HTR-8/SVneo (cell line): ENCODE measurements at regions not wholly inside any gene's neighbourhood (a gene's known extent, or its start where the extent isn't known, plus 50 kb on each side); places are given as distances from the start of the nearest gene placed in this dataset.
"Not testable (repeated sequence)": the region's sequence is repeated elsewhere in the genome, so short reads cannot be mapped to it uniquely, and the experiment has no call there.

Experiments
- DNase-seq: peaks from one replicate; pipeline ENCODE4 v3.0.0; 2011; ENCODE audit warnings: low spot score, mixed read lengths; ENCODE audit not compliant: insufficient read length
- FAIRE-seq: peaks from 2 replicates; lab custom pipeline; 2011; peaks lifted over from hg19 to GRCh38; lab: Jason Lieb, UNC

GRCh38 chr16:8146256-8147012 lies 443.9 kb downstream of the TMEM114 start:
- FAIRE-seq: no peak
- DNase-seq: no peak

GRCh38 chr16:8138666-8139065 lies 451.6 kb downstream of the TMEM114 start:
- no peak for DNase-seq
- FAIRE-seq: no peak

- DNase-seq (no peak), FAIRE-seq (no peak)
Observed at GRCh38 chr16:8137606-8138005, 452.7 kb downstream of the TMEM114 start.

- FAIRE-seq: no peak
Observed at GRCh38 chr16:8130197-8130596, 460.1 kb downstream of the TMEM114 start.

GRCh38 chr16:8127070-8127469 lies 463.2 kb downstream of the TMEM114 start:
- FAIRE-seq: no peak

More at GRCh38 chr16:8130197-8130596, 460.1 kb downstream of the TMEM114 start:
- no peak for DNase-seq

GRCh38 chr16:8126313-8126712 lies 464.0 kb downstream of the TMEM114 start:
- no peak for FAIRE-seq
- no peak for DNase-seq

More at GRCh38 chr16:8127070-8127469, 463.2 kb downstream of the TMEM114 start:
- DNase-seq: no peak

GRCh38 chr16:8120001-8120400 lies 470.3 kb downstream of the TMEM114 start:
- no peak for DNase-seq
- no peak for FAIRE-seq

- DNase-seq (no peak), FAIRE-seq (no peak)
Observed at GRCh38 chr16:8115814-8116213, 474.5 kb downstream of the TMEM114 start.

- FAIRE-seq: not testable (repeated sequence)
Observed at GRCh38 chr16:8114941-8115340, 475.4 kb downstream of the TMEM114 start.

GRCh38 chr16:8113843-8114242 lies 476.5 kb downstream of the TMEM114 start:
- DNase-seq (no peak), FAIRE-seq (no peak)

More at GRCh38 chr16:8114941-8115340, 475.4 kb downstream of the TMEM114 start:
- DNase-seq: not testable (repeated sequence)

GRCh38 chr16:8110572-8111514 lies 479.5 kb downstream of the TMEM114 start:
- no peak for FAIRE-seq
- DNase-seq: no peak

GRCh38 chr16:8109510-8110369 lies 480.6 kb downstream of the TMEM114 start:
- DNase-seq (no peak), FAIRE-seq (no peak)

GRCh38 chr16:8108991-8109509 lies 481.3 kb downstream of the TMEM114 start:
- FAIRE-seq: no peak

GRCh38 chr16:8107296-8107695 lies 483.0 kb downstream of the TMEM114 start:
- no peak for FAIRE-seq

More at GRCh38 chr16:8108991-8109509, 481.3 kb downstream of the TMEM114 start:
- no peak for DNase-seq

GRCh38 chr16:8103649-8104289 lies 486.5 kb downstream of the TMEM114 start:
- FAIRE-seq (no peak), DNase-seq (no peak)

More at GRCh38 chr16:8107296-8107695, 483.0 kb downstream of the TMEM114 start:
- DNase-seq: no peak

- DNase-seq (no peak), FAIRE-seq (no peak)
Observed at GRCh38 chr16:8099586-8099985, 490.7 kb downstream of the TMEM114 start.

- FAIRE-seq (no peak), DNase-seq (no peak)
Observed at GRCh38 chr16:8098947-8099512, 491.3 kb downstream of the TMEM114 start.

- no peak for FAIRE-seq
- no peak for DNase-seq
Observed at GRCh38 chr16:8096211-8096610, 494.1 kb downstream of the TMEM114 start.

- no peak for FAIRE-seq
- no peak for DNase-seq
Observed at GRCh38 chr16:8094696-8095095, 495.6 kb downstream of the TMEM114 start.
